ENCODE measurements at regions not wholly inside any gene's neighbourhood (a gene's known extent, or its start where the extent isn't known, plus 50 kb on each side); places are given as distances from the start of the nearest gene placed in this dataset.

GRCh38 chr11:19573666-19574065 is 139.0 kb upstream of the NAV2 start:
- TF ChIP-seq, protein P1, sequence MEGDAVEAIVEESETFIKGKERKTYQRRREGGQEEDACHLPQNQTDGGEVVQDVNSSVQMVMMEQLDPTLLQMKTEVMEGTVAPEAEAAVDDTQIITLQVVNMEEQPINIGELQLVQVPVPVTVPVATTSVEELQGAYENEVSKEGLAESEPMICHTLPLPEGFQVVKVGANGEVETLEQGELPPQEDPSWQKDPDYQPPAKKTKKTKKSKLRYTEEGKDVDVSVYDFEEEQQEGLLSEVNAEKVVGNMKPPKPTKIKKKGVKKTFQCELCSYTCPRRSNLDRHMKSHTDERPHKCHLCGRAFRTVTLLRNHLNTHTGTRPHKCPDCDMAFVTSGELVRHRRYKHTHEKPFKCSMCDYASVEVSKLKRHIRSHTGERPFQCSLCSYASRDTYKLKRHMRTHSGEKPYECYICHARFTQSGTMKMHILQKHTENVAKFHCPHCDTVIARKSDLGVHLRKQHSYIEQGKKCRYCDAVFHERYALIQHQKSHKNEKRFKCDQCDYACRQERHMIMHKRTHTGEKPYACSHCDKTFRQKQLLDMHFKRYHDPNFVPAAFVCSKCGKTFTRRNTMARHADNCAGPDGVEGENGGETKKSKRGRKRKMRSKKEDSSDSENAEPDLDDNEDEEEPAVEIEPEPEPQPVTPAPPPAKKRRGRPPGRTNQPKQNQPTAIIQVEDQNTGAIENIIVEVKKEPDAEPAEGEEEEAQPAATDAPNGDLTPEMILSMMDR (IDR thresholded peaks at IDR 0.05; ENCODE audit: extremely low read depth, insufficient read depth, missing control alignments): no peak
- in situ Hi-C loops (cut with MboI; ENCODE audit: low pct_unique_long_range_greater_than_20kb, low sequenced_read_pairs, unreplicated experiment): loop anchor here (25.0 kb wide), 1 partner anchor 511 kb away; the partner anchor contains the start of gene MRGPRX2
- no peak for DNase-seq (ENCODE audit: low spot score)

DNA sequence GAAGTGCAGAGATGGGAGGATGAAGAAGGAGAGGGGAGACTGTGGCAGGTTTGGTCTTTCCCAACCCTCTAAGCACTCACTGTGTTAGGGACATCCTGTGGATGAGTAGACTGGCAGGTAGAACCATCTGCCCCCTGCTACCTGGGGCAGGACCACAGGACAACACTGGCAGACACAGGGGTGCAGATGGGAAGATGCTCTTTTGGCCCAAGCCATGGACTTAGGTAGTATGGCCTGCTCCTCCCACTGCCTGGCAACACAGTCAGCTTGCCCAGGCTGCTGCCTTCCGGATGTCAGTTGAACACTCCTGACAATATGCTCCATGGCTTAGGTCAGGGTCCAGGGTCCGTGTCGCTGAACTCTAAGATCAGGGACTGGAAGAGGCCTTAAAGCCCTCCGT is 140.7 kb upstream of the NAV2 start:
- TF ChIP-seq, protein P1 (IDR thresholded peaks at IDR 0.05; ENCODE audit: extremely low read depth, insufficient read depth, missing control alignments): no peak
- in situ Hi-C loops (cut with MboI; ENCODE audit: low pct_unique_long_range_greater_than_20kb, low sequenced_read_pairs, unreplicated experiment): loop anchor here (25.0 kb wide), 1 partner anchor 510 kb away; the partner anchor contains the start of gene MRGPRX2
- no peak for DNase-seq (ENCODE audit: low spot score)

GRCh38 chr11:19570889-19571288 is 141.7 kb upstream of the NAV2 start:
- no peak for DNase-seq (ENCODE audit: low spot score)
- in situ Hi-C loops (cut with MboI; ENCODE audit: low pct_unique_long_range_greater_than_20kb, low sequenced_read_pairs, unreplicated experiment): loop anchor here (25.0 kb wide), 1 partner anchor 509 kb away; the partner anchor contains the start of gene MRGPRX2
- TF ChIP-seq, protein P1 (IDR thresholded peaks at IDR 0.05; ENCODE audit: extremely low read depth, insufficient read depth, missing control alignments): no peak

GRCh38 chr11:19567996-19568395 is 144.6 kb upstream of the NAV2 start:
- in situ Hi-C loops (cut with MboI; ENCODE audit: low pct_unique_long_range_greater_than_20kb, low sequenced_read_pairs, unreplicated experiment): loop anchor here (10.0 to 25.0 kb wide), 2 partner anchors 167 to 506 kb away; partner anchors contain the start of gene MRGPRX2
- DNase-seq (ENCODE audit: low spot score): no peak
- TF ChIP-seq, protein P1 (IDR thresholded peaks at IDR 0.05; ENCODE audit: extremely low read depth, insufficient read depth, missing control alignments): no peak

DNA sequence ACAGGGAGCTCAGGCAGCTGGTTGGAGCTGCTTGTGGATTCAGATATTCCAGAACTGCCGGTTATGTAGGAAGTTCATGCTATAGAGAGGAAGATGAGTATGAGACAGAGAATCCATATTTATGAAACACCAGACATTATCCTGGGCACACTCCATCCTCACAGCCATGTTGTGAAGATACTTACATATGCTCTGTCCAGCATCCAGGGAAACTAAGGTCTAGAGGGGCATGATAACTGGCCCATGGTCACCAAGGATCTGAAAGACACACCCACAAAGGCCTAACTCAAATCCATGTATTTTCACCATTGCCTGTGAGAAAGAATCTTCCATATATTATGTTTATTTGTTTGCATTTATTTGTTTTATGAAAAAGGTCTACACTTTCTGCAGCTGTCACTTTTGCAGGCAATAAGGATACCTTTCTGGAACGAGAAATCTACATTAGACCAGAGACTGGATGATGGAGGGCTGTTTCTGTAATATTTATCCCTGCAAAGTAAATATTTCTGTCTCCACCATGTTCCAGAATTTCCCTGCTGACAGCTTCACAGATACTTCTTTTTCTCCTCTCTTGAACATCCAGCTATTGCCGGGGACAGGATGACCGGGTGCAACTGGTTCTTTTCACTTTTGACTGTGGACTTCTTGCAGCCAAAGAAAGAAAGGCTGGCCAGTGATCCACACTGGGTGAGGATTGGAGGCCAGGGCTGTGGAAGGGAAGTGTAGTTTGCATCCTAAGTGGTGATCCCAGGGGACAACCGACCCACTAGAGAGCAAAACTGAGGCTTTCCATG is 145.9 kb upstream of the NAV2 start:
- in situ Hi-C loops (cut with MboI; ENCODE audit: low pct_unique_long_range_greater_than_20kb, low sequenced_read_pairs, unreplicated experiment): loop anchor here (10.0 to 25.0 kb wide), 2 partner anchors 168 to 504 kb away; partner anchors contain the start of gene MRGPRX2
- DNase-seq (ENCODE audit: low spot score): no peak
- TF ChIP-seq, protein P1 (IDR thresholded peaks at IDR 0.05; ENCODE audit: extremely low read depth, insufficient read depth, missing control alignments): no peak

- TF ChIP-seq, protein P1 (IDR thresholded peaks at IDR 0.05; ENCODE audit: extremely low read depth, insufficient read depth, missing control alignments): no peak
- no peak for DNase-seq (ENCODE audit: low spot score)
- in situ Hi-C loops (cut with MboI; ENCODE audit: low pct_unique_long_range_greater_than_20kb, low sequenced_read_pairs, unreplicated experiment): loop anchor here (10.0 to 25.0 kb wide), 2 partner anchors 169 to 503 kb away; partner anchors contain the start of gene MRGPRX2
Observed at GRCh38 chr11:19565639-19566038, 147.0 kb upstream of the NAV2 start.
